ENCODE measurements at regions not wholly inside any gene's neighbourhood (a gene's known extent, or its start where the extent isn't known, plus 50 kb on each side); places are given as distances from the start of the nearest gene placed in this dataset.

- TF ChIP-seq EP300 (IDR thresholded peaks at IDR 0.05) (no peak), POLR2AphosphoS5 (IDR thresholded peaks at IDR 0.05) (no peak), POLR2A (IDR thresholded peaks at IDR 0.05) (no peak), CTCF (IDR thresholded peaks at IDR 0.05) (no peak)
- Histone ChIP-seq H3K36me3 (no peaks in the 10 kb centered on the region), H3K4me3 (no peak overlapping the region), H3K27ac (no peak overlapping the region), H3K9me3 (no peaks in the 10 kb centered on the region), H3K4me1 (peaks cover 0 to 3% (median 0%) of the 10 kb centered on the region in 4 donors), H3K27me3 (no peaks in the 10 kb centered on the region)
- WGBS, 2 donors: 48 to 64% methylated on average over 5 of the region's 5 CpGs
- no peak for DNase-seq
- ATAC-seq (ENCODE audit: low FRiP score in 2 of 2): no peak
These were observed 115.2 kb upstream of the PDZRN3 start for GRCh38 chr3:73739791-73740453.

DNA sequence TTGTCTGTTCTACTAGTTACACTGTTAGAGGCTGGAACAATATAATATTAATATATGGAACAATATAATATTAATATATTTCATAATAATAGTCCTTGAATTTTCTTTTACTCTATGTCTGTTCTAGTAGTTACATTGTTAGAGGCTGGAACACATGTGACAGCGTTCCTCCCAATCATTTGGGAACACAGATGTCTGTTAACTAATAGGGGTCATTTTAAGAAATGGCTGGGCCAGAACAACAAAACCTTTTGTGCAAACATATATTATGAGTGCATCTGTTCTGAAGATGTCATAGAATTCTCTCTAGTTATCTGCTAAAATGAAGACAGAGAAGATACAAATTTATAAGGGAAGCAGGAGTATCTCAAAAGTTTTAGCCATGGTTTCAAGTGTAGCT is 114.0 kb upstream of the PDZRN3 start:
- no peaks in the 10 kb centered on the region for H3K9me3 ChIP-seq
- H3K36me3 ChIP-seq: no peaks in the 10 kb centered on the region
- no peaks in the 10 kb centered on the region for H3K27me3 ChIP-seq
- ATAC-seq (ENCODE audit: low FRiP score in 2 of 2): no peak
- no peaks in the 10 kb centered on the region for H3K4me1 ChIP-seq
- no peak for DNase-seq
- H3K4me3 ChIP-seq: no peak overlapping the region
- H3K27ac ChIP-seq: no peak overlapping the region
- no peak for TF ChIP-seq CTCF (IDR thresholded peaks at IDR 0.05)
- no peak for TF ChIP-seq POLR2AphosphoS5 (IDR thresholded peaks at IDR 0.05)
- TF ChIP-seq POLR2A (IDR thresholded peaks at IDR 0.05): no peak
- TF ChIP-seq EP300 (IDR thresholded peaks at IDR 0.05): no peak
- 79 to 88% methylated on average over 1 of the region's 1 CpG for WGBS, 2 donors

DNA sequence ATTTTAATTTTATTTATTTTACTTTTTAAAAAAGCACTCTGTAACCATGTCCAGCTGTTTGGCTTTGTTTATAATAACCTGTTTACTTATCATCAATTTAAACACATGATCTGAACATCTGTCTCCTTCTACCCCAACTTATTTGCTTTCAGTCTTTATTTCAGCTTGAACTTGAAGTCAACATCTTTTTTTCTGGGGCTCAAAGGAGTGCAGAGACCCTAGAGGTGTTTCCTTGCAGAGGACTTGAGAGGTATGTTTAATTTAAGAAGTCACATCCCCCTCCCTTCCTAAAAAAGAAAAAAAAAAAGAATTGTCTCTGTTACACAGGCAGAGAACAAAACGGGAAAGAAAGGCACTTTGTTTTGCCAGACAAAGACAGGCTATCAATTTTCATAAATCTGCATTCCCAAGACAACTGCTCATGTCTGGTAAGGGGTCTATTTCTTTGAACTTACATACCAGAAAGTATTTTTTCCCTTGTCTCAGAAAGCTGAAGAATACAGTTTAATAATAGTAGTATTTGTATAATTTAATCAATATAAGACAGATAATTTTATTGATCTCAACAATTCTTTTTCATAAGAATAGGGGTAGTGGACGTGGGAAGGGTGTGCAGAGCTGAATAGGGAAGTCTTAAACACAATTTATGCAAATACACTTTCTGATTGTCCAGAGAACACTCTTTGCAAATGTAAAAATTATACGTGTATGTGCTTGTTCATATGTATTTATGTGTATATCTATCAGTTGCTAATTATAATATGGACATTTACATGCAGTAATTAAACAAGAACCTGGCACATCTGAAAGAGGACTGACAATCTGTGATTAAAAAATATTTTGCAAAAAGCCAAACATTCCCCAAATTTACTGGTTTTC is 109.7 kb upstream of the PDZRN3 start:
- H3K4me1 ChIP-seq: no peaks in the 10 kb centered on the region
- H3K36me3 ChIP-seq: no peaks in the 10 kb centered on the region
- DNase-seq (no peak), ATAC-seq (ENCODE audit: low FRiP score in 2 of 2) (no peak)
- H3K27me3 ChIP-seq: no peaks in the 10 kb centered on the region
- no peak overlapping the region for H3K27ac ChIP-seq
- no peaks in the 10 kb centered on the region for H3K9me3 ChIP-seq
- H3K4me3 ChIP-seq: no peak overlapping the region
- WGBS, 2 donors: 42 to 50% methylated on average over 3 of the region's 3 CpGs
- TF ChIP-seq CTCF (IDR thresholded peaks at IDR 0.05) (no peak), POLR2A (IDR thresholded peaks at IDR 0.05) (no peak), EP300 (IDR thresholded peaks at IDR 0.05) (no peak), POLR2AphosphoS5 (IDR thresholded peaks at IDR 0.05) (no peak)

DNA sequence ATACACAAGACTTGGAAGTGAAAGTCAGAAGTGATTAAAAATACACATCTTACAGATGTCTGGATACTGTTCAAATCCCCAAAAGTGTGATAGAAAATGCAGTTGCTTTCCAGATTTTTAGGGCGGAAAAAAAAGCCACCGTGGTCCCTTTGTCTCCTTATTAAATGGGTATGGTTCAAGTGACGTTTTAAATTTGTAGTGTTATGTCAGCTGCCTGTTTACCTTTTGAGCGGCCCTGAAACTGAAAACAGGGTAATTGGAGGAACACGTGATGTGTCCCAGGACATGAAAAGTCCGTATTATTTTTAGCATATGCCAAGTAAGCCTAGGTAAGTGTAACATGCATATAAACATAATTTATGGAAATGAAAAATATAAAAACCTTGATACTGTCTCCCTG is 109.0 kb upstream of the PDZRN3 start:
- WGBS, 2 donors: 53 to 65% methylated on average over 6 of the region's 6 CpGs

More for the DNA sequence above, 109.0 kb upstream of the PDZRN3 start:
- ATAC-seq (ENCODE audit: low FRiP score in 2 of 2): no peak
- no peak for TF ChIP-seq CTCF (IDR thresholded peaks at IDR 0.05)
- no peak for TF ChIP-seq POLR2AphosphoS5 (IDR thresholded peaks at IDR 0.05)
- TF ChIP-seq POLR2A (IDR thresholded peaks at IDR 0.05): no peak
- TF ChIP-seq EP300 (IDR thresholded peaks at IDR 0.05): no peak
- H3K4me3 ChIP-seq: no peak overlapping the region
- H3K9me3 ChIP-seq: no peaks in the 10 kb centered on the region
- H3K36me3 ChIP-seq: no peaks in the 10 kb centered on the region
- no peaks in the 10 kb centered on the region for H3K4me1 ChIP-seq
- no peak overlapping the region for H3K27ac ChIP-seq
- DNase-seq: no peak
- no peaks in the 10 kb centered on the region for H3K27me3 ChIP-seq

Measured in upper lobe of left lung (tissue), 6 donors.